ENCODE measurements at regions not wholly inside any gene's neighbourhood (a gene's known extent, or its start where the extent isn't known, plus 50 kb on each side); places are given as distances from the start of the nearest gene placed in this dataset.

DNA sequence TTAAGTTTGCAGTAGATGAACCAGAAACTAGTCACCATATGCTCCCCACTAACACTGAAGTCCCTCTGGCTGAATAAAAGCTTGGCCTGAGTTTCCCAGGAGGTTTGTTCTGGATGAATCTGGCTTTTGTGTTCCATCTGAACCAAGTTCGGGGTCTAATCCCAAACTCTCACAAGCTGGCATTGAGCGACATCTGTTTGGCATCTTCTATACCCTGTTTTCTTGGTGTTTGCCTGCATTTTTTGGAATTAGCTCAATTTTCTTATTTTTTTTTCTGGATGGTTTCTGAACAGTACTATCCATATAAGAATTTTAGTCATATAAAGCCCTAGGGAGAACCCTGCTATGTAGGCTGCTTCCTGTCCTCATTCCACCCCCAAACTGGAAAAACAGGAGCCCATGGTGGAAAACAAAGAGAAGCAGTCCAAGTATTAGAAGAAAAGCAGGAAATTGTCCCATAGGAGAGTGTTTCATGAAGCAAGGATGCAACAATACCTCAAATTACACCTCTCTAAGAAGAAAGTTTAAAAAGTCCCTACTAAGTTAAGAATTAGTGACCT, 737.1 kb downstream of the DHX35 start:
- TF ChIP-seq, protein P1, sequence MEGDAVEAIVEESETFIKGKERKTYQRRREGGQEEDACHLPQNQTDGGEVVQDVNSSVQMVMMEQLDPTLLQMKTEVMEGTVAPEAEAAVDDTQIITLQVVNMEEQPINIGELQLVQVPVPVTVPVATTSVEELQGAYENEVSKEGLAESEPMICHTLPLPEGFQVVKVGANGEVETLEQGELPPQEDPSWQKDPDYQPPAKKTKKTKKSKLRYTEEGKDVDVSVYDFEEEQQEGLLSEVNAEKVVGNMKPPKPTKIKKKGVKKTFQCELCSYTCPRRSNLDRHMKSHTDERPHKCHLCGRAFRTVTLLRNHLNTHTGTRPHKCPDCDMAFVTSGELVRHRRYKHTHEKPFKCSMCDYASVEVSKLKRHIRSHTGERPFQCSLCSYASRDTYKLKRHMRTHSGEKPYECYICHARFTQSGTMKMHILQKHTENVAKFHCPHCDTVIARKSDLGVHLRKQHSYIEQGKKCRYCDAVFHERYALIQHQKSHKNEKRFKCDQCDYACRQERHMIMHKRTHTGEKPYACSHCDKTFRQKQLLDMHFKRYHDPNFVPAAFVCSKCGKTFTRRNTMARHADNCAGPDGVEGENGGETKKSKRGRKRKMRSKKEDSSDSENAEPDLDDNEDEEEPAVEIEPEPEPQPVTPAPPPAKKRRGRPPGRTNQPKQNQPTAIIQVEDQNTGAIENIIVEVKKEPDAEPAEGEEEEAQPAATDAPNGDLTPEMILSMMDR (IDR thresholded peaks at IDR 0.05), result no peak
- no peak for TF ChIP-seq EP300 (IDR thresholded peaks at IDR 0.05)

Measured in tibial nerve (tissue), 4 donors.